HFFc6 (cell line): ENCODE measurements at regions not wholly inside any gene's neighbourhood (a gene's known extent, or its start where the extent isn't known, plus 50 kb on each side); places are given as distances from the start of the nearest gene placed in this dataset.

ENCODE experiments used
- DNase-seq: peaks from one replicate; pipeline ENCODE4 v3.0.0-alpha.2; 2018
- H3K27ac Mint-ChIP-seq: 2 replicates; pipeline ENCODE4 v1.8.0; 2020; ENCODE audit warnings: mild to moderate bottlenecking, mixed read lengths
- H3K27me3 Mint-ChIP-seq: 2 replicates; pipeline ENCODE4 v1.8.0; 2021; ENCODE audit warnings: mild to moderate bottlenecking, moderate library complexity, mixed read lengths; ENCODE audit not compliant: insufficient read depth
- H3K36me3 Mint-ChIP-seq: 2 replicates; pipeline ENCODE4 v1.8.0; 2021; ENCODE audit warnings: low read depth, mixed read lengths
- H3K4me1 Mint-ChIP-seq: 2 replicates; pipeline ENCODE4 v1.8.0; 2020; ENCODE audit warnings: low read depth, mixed read lengths
- H3K4me3 Mint-ChIP-seq: 2 replicates; pipeline ENCODE4 v1.8.0; 2020; ENCODE audit warnings: mild to moderate bottlenecking, moderate library complexity, mixed read lengths
- H3K9me3 Mint-ChIP-seq: 2 replicates; pipeline ENCODE4 v1.8.0; 2020; ENCODE audit warnings: mild to moderate bottlenecking, mixed read lengths
- TF ChIP-seq, protein P1 (sequence below): fragments of 200-600 bp; sonication (generic); IDR thresholded peaks from 2 replicates; pipeline ENCODE4 v1.5.0; 2021; ENCODE audit warnings: antibody characterized with exemption, mild to moderate bottlenecking

DNA sequence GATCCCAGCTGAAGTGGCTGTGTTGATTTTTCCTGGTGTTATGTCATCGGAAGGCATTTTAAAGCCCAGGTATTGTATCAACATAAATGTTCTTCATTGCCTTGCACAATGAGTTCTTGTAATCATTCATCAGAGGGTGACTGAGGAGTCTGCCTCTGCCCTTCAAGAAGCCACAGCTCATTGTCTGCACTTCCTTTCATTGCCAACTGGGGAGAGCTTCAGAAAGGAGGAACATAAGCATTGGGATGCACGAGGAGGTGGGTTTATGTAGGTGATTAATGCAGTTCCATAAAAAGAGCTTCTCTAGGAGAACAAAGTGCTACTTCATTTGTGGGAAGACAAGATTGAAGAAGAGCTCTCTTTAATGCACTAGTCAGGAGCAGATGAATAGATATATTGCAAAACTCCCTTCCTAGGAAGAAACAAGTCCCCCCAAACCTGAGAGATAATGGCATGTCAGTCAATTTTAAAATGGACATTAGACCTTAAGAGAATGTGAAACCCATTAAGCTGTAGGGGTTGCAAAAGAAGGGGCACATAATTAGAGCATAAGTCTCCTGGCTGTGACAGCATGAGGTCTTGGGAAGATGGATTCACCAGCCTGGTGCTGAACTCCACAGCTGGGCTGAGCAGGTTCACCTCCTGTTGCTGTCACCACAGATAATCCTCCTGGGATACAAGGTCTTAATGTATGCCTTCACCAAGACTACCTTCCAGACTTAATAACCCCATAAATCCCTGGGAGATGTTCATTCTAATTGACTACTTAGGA is 124.6 kb downstream of the BACH1 start:
- no peak for DNase-seq
- Mint-ChIP-seq H3K4me3 (no peak overlapping the region), H3K4me1 (no peaks in the 10 kb centered on the region), H3K9me3 (no peaks in the 10 kb centered on the region), H3K36me3 (no peaks in the 10 kb centered on the region), H3K27me3 (no peaks in the 10 kb centered on the region), H3K27ac (no peak overlapping the region)
- TF ChIP-seq, protein P1, sequence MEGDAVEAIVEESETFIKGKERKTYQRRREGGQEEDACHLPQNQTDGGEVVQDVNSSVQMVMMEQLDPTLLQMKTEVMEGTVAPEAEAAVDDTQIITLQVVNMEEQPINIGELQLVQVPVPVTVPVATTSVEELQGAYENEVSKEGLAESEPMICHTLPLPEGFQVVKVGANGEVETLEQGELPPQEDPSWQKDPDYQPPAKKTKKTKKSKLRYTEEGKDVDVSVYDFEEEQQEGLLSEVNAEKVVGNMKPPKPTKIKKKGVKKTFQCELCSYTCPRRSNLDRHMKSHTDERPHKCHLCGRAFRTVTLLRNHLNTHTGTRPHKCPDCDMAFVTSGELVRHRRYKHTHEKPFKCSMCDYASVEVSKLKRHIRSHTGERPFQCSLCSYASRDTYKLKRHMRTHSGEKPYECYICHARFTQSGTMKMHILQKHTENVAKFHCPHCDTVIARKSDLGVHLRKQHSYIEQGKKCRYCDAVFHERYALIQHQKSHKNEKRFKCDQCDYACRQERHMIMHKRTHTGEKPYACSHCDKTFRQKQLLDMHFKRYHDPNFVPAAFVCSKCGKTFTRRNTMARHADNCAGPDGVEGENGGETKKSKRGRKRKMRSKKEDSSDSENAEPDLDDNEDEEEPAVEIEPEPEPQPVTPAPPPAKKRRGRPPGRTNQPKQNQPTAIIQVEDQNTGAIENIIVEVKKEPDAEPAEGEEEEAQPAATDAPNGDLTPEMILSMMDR, result no peak

DNA sequence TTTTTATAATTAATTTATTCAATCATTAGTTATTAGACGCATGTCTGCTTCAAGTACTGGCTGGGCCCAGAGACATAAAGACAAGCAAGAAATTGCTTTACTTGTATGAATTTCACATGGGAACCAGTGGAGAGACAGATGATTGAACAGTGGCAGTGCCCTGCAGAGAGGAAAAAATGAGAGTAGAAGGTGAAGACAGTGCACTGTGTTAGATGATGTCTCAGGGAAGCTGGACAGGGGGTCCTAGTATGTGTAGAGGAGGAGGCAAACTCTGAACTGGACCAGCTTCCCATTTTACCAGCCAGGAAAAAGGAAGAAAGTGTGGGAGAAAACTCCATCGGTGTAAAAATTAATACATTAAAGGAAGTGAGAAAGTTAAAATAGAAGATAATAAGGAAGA is 126.0 kb downstream of the BACH1 start:
- TF ChIP-seq, protein P1, result no peak
- H3K36me3 Mint-ChIP-seq, result no peaks in the 10 kb centered on the region
- DNase-seq, result no peak
- H3K27ac Mint-ChIP-seq, result no peak overlapping the region
- H3K4me3 Mint-ChIP-seq, result no peak overlapping the region
- no peaks in the 10 kb centered on the region for H3K9me3 Mint-ChIP-seq
- H3K27me3 Mint-ChIP-seq, result no peaks in the 10 kb centered on the region
- no peaks in the 10 kb centered on the region for H3K4me1 Mint-ChIP-seq

DNA sequence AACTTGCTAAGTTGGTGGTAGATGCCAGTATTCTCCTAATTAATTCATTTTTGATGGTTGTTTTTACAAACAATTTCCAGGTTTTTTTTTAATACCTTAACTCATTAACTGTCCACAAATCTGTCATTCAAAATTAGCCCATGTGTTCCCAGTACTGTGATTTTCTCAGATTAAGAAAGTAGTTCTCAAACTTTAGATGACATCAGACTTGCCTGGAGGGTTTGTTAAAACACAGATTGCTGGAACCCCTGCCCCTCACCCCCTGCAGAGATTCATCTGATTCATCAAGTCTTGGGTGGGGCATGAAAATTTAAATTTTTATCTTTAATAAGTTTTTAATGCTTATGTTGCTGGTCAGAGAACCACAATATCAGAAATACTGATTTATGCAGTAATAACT is 130.5 kb downstream of the BACH1 start:
- TF ChIP-seq, protein P1, result no peak
- Mint-ChIP-seq H3K4me1 (peaks cover 12% of the 10 kb centered on the region), H3K27ac (no peak overlapping the region), H3K27me3 (no peaks in the 10 kb centered on the region), H3K36me3 (no peaks in the 10 kb centered on the region), H3K4me3 (no peak overlapping the region), H3K9me3 (no peaks in the 10 kb centered on the region)
- DNase-seq, result no peak

DNA sequence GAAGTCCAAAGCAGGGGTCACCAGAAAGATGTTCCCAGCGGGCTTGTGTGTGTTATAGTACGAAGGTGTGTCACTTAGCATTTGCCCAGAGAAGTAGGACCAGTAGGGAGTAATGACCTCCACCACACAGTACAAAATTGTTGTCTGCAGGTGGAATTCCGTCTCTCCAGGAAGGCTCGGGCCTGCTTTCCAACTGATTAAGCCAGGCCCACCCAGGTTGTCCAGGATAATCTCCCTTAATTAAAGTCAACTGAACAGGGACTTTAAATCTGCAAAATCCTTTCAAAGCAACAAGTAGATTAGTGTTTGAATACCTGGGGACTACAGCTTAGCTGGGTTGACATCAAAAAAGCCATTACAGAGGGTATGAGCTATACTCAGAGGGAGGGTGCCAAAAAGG is 131.3 kb downstream of the BACH1 start:
- TF ChIP-seq, protein P1, result no peak
- Mint-ChIP-seq H3K9me3 (no peaks in the 10 kb centered on the region), H3K4me1 (peaks cover 12% of the 10 kb centered on the region), H3K27ac (no peak overlapping the region), H3K4me3 (no peak overlapping the region), H3K36me3 (no peaks in the 10 kb centered on the region), H3K27me3 (no peaks in the 10 kb centered on the region)
- no peak for DNase-seq

DNA sequence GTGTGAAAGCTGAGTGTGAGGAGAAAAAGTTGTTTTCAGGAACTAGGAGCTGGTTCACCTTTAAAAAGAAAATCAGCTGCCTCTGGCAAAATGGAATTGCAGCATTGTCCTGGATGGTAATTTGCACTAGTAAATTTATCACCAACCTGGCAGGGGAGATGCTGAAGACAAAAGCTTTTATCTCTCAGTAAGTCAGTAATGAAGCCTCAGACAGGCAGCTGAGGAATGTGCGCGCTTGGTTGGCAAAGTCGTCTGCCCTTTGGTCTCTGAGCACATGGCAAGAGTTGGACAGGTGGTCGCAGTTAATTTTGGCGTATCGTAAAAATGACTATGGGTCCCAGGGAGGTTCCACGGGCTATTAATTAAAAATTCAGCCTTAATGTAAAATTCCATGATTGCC is 131.9 kb downstream of the BACH1 start:
- H3K27ac Mint-ChIP-seq, result no peak overlapping the region
- H3K27me3 Mint-ChIP-seq, result no peaks in the 10 kb centered on the region
- peaks cover 12% of the 10 kb centered on the region for H3K4me1 Mint-ChIP-seq
- TF ChIP-seq, protein P1, result no peak
- no peak for DNase-seq
- H3K9me3 Mint-ChIP-seq, result no peaks in the 10 kb centered on the region
- H3K36me3 Mint-ChIP-seq, result no peaks in the 10 kb centered on the region
- H3K4me3 Mint-ChIP-seq, result no peak overlapping the region
